Nephron progenitor cell (in vitro differentiated cells): ENCODE measurements at regions not wholly inside any gene's neighbourhood (a gene's known extent, or its start where the extent isn't known, plus 50 kb on each side); places are given as distances from the start of the nearest gene placed in this dataset.

Experiments
- DNase-seq: peaks from one replicate; pipeline ENCODE4 v3.0.0; 2021
- H3K27ac Mint-ChIP-seq: 2 replicates; pipeline ENCODE4 v1.8.0; 2021; ENCODE audit warnings: mild to moderate bottlenecking, moderate library complexity, mixed read lengths
- H3K27me3 Mint-ChIP-seq: 2 replicates; pipeline ENCODE4 v1.8.0; 2021; ENCODE audit warnings: mild to moderate bottlenecking, low read depth, mixed read lengths; ENCODE audit not compliant: poor library complexity
- H3K36me3 Mint-ChIP-seq: 2 replicates; pipeline ENCODE4 v1.8.0; 2021; ENCODE audit warnings: low read depth, mixed read lengths
- H3K4me1 Mint-ChIP-seq: 2 replicates; pipeline ENCODE4 v1.8.0; 2021; ENCODE audit warnings: mixed read lengths
- H3K4me3 Mint-ChIP-seq: 2 replicates; pipeline ENCODE4 v1.8.0; 2021; ENCODE audit warnings: mild to moderate bottlenecking, moderate library complexity, mixed read lengths
- H3K9me3 Mint-ChIP-seq: 2 replicates; pipeline ENCODE4 v1.8.0; 2021; ENCODE audit warnings: mild to moderate bottlenecking, moderate library complexity, mixed read lengths
- CTCF ChIP-seq: fragments of 200-600 bp; sonication (generic); IDR thresholded peaks from 2 replicates; pipeline ENCODE4 v1.5.0; 2021; ENCODE audit warnings: antibody characterized with exemption

- H3K27me3 Mint-ChIP-seq: no peaks in the 10 kb centered on the region
- H3K4me1 Mint-ChIP-seq: peaks cover 9% of the 10 kb centered on the region
- no peaks in the 10 kb centered on the region for H3K36me3 Mint-ChIP-seq
- H3K9me3 Mint-ChIP-seq: no peaks in the 10 kb centered on the region
- H3K27ac Mint-ChIP-seq: no peak overlapping the region
- no peak for DNase-seq
- TF ChIP-seq CTCF: no peak
- H3K4me3 Mint-ChIP-seq: no peak overlapping the region
Measured at GRCh38 chr7:126227643-126228042, 1025.1 kb downstream of the GRM8 start.

GRCh38 chr7:126227055-126227454 is 1025.7 kb downstream of the GRM8 start:
- H3K27me3 Mint-ChIP-seq: no peaks in the 10 kb centered on the region
- TF ChIP-seq CTCF: no peak
- no peaks in the 10 kb centered on the region for H3K36me3 Mint-ChIP-seq
- no peak overlapping the region for H3K27ac Mint-ChIP-seq
- H3K4me3 Mint-ChIP-seq: no peak overlapping the region
- no peaks in the 10 kb centered on the region for H3K9me3 Mint-ChIP-seq
- DNase-seq: no peak
- H3K4me1 Mint-ChIP-seq: peaks cover 9% of the 10 kb centered on the region

- no peaks in the 10 kb centered on the region for H3K27me3 Mint-ChIP-seq
- no peak overlapping the region for H3K4me3 Mint-ChIP-seq
- peaks cover 4% of the 10 kb centered on the region for H3K4me1 Mint-ChIP-seq
- DNase-seq: no peak
- H3K27ac Mint-ChIP-seq: no peak overlapping the region
- H3K9me3 Mint-ChIP-seq: peaks cover 14% of the 10 kb centered on the region
- no peaks in the 10 kb centered on the region for H3K36me3 Mint-ChIP-seq
- TF ChIP-seq CTCF: no peak
Measured at GRCh38 chr7:126223729-126224128, 1029.0 kb downstream of the GRM8 start.

- TF ChIP-seq CTCF: no peak
Measured at GRCh38 chr7:126222782-126223181, 1030.0 kb downstream of the GRM8 start.

GRCh38 chr7:126215785-126216184 is 1037.0 kb downstream of the GRM8 start:
- no peaks in the 10 kb centered on the region for H3K36me3 Mint-ChIP-seq
- H3K27me3 Mint-ChIP-seq: peaks cover 6% of the 10 kb centered on the region
- H3K9me3 Mint-ChIP-seq: peaks cover 14% of the 10 kb centered on the region
- DNase-seq: no peak
- H3K4me3 Mint-ChIP-seq: no peak overlapping the region
- H3K4me1 Mint-ChIP-seq: no peaks in the 10 kb centered on the region
- no peak overlapping the region for H3K27ac Mint-ChIP-seq
- TF ChIP-seq CTCF: no peak

More at GRCh38 chr7:126222782-126223181, 1030.0 kb downstream of the GRM8 start:
- H3K4me1 Mint-ChIP-seq: no peaks in the 10 kb centered on the region
- DNase-seq: no peak
- no peak overlapping the region for H3K27ac Mint-ChIP-seq
- no peaks in the 10 kb centered on the region for H3K27me3 Mint-ChIP-seq
- H3K36me3 Mint-ChIP-seq: no peaks in the 10 kb centered on the region
- H3K4me3 Mint-ChIP-seq: no peak overlapping the region
- peaks cover 14% of the 10 kb centered on the region for H3K9me3 Mint-ChIP-seq

GRCh38 chr7:126213876-126214275 is 1038.9 kb downstream of the GRM8 start:
- no peak overlapping the region for H3K27ac Mint-ChIP-seq
- H3K4me1 Mint-ChIP-seq: no peaks in the 10 kb centered on the region
- no peak for TF ChIP-seq CTCF
- no peaks in the 10 kb centered on the region for H3K9me3 Mint-ChIP-seq
- no peak for DNase-seq
- H3K27me3 Mint-ChIP-seq: peaks cover 10% of the 10 kb centered on the region
- H3K36me3 Mint-ChIP-seq: no peaks in the 10 kb centered on the region
- no peak overlapping the region for H3K4me3 Mint-ChIP-seq
